Stomach (tissue), 8 donors: ENCODE measurements at regions not wholly inside any gene's neighbourhood (a gene's known extent, or its start where the extent isn't known, plus 50 kb on each side); places are given as distances from the start of the nearest gene placed in this dataset.

ENCODE experiments used
- DNase-seq, 2 donors: peaks; one replicate each; pipeline versions ENCODE4 v3.0.0 to v3.0.0-alpha.2; 2013 to 2019
- H3K27ac ChIP-seq, 5 donors: fragments of 200-600 bp in 4 of 5; sonication (generic) in 4 of 5; one replicate each; pipeline ENCODE4 v1.5.1; 2013 to 2019; ENCODE audit warnings: mild to moderate bottlenecking in 1 of 5, moderate library complexity in 1 of 5
- H3K27me3 ChIP-seq, 3 donors: fragments of 200-600 bp; sonication (generic); one replicate each; pipeline ENCODE4 v1.5.1; 2017 to 2019; ENCODE audit warnings: mixed run types in 1 of 3
- H3K36me3 ChIP-seq, 4 donors: fragments of 200-600 bp; sonication (generic); 1 replicate in 3 of 4; 2 replicates in 1 of 4; pipeline ENCODE4 v1.5.1; 2016 to 2019
- H3K4me1 ChIP-seq, 4 donors: fragments of 200-600 bp; sonication (generic); one replicate each; pipeline ENCODE4 v1.5.1; 2016 to 2019
- H3K4me3 ChIP-seq, 4 donors: fragments of 200-600 bp; sonication (generic) in 3 of 4; one replicate each; pipeline ENCODE4 v1.5.1; 2016 to 2019; ENCODE audit warnings: mild to moderate bottlenecking in 1 of 4
- H3K9me3 ChIP-seq, 4 donors: fragments of 200-600 bp; sonication (generic); one replicate each; pipeline ENCODE4 v1.5.1; 2016 to 2019
- CTCF ChIP-seq, 7 experiments: fragments of 450-650 bp in 4 of 7; fragments of 200-600 bp in 3 of 7; sonication (generic) in 3 of 7; IDR thresholded peaks; one replicate each; pipeline ENCODE4 v1.5.1; 2016 to 2019; ENCODE audit warnings: antibody characterized with exemption in 7 of 7, control low read depth in 2 of 7, mild to moderate bottlenecking in 1 of 7
- EP300 ChIP-seq: sonication (generic); formaldehyde crosslinking; IDR thresholded peaks from one replicate; pipeline ENCODE4 v1.6.1; 2017; ENCODE audit warnings: antibody characterized with exemption
- POLR2A ChIP-seq, 4 donors: fragments of 450-650 bp; IDR thresholded peaks; one replicate each; pipeline ENCODE4 v1.6.1; 2016; ENCODE audit warnings: antibody characterized with exemption in 4 of 4, control low read depth in 2 of 4, mild to moderate bottlenecking in 1 of 4, moderate library complexity in 1 of 4
- POLR2AphosphoS5 ChIP-seq, 3 donors: sonication (generic); formaldehyde crosslinking; IDR thresholded peaks; one replicate each; pipeline ENCODE4 v1.6.1; 2016; ENCODE audit warnings: antibody characterized with exemption in 3 of 3
- WGBS, 5 donors: extraction: QIAGEN DNeasy Blood & Tissue Kit in 3 of 5; methylation state at CpG; one replicate each; pipeline versions ENCODE4 v1.1.5 to v1.1.7; 2013 to 2018; 5-methylcytosine and 5-hydroxymethylcytosine counted together
- intact Hi-C: fragments of 100-400 bp; cut with DNase I; formaldehyde crosslinking; loops from one replicate; pipeline ENCODE4 v1.15.1; 2023; ENCODE audit warnings: low total_unique reads
- donor health status: healthy with polysubstance abuse.
- donor health status: Bipolar disorder and iron deficiency.
- donor health status: healthy.

GRCh38 chr15:66862940-66863335 is 160.9 kb downstream of the SMAD6 start:
- WGBS, 5 donors = 2 to 5% (median 3%) methylated on average over 9 of the region's 9 CpGs
- H3K27ac ChIP-seq = no peak overlapping the region
- peak in 6 of 7 experiments; percentile 31 to 94 (median 88) for TF ChIP-seq CTCF (IDR thresholded peaks at IDR 0.05)
- TF ChIP-seq POLR2A (IDR thresholded peaks at IDR 0.05) = no peak
- TF ChIP-seq EP300 = no peak
- peak in 1 of 3 donors; percentile 63 for TF ChIP-seq POLR2AphosphoS5 (IDR thresholded peaks at IDR 0.05)
- peaks cover 0 to 9% (median 4%) of the 10 kb centered on the region in 4 donors for H3K4me1 ChIP-seq
- H3K9me3 ChIP-seq = no peaks in the 10 kb centered on the region
- no peak overlapping the region for H3K4me3 ChIP-seq
- peak; percentile 88 to 94 for DNase-seq
- no peaks in the 10 kb centered on the region for H3K27me3 ChIP-seq
- peaks cover 0 to 4% (median 0%) of the 10 kb centered on the region in 4 donors for H3K36me3 ChIP-seq
- intact Hi-C loops = no loop called here

GRCh38 chr15:66863390-66864085 is 161.5 kb downstream of the SMAD6 start:
- no peak overlapping the region for H3K4me3 ChIP-seq
- WGBS, 5 donors = 77 to 92% (median 85%) methylated on average over 2 of the region's 2 CpGs
- intact Hi-C loops = no loop called here
- no peak overlapping the region for H3K27ac ChIP-seq
- TF ChIP-seq EP300 (no peak), POLR2A (IDR thresholded peaks at IDR 0.05) (no peak), POLR2AphosphoS5 (IDR thresholded peaks at IDR 0.05) (no peak), CTCF (IDR thresholded peaks at IDR 0.05) (no peak)
- H3K9me3 ChIP-seq = no peaks in the 10 kb centered on the region
- H3K36me3 ChIP-seq = peaks cover 0 to 4% (median 0%) of the 10 kb centered on the region in 4 donors
- peaks cover 0 to 9% (median 4%) of the 10 kb centered on the region in 4 donors for H3K4me1 ChIP-seq
- no peaks in the 10 kb centered on the region for H3K27me3 ChIP-seq
- DNase-seq = no peak

GRCh38 chr15:66864086-66864830 is 162.2 kb downstream of the SMAD6 start:
- WGBS, 5 donors = 95 to 99% (median 95%) methylated on average over 9 of the region's 9 CpGs
- Histone ChIP-seq H3K4me1 (peaks cover 0 to 9% (median 4%) of the 10 kb centered on the region in 4 donors), H3K27me3 (no peaks in the 10 kb centered on the region), H3K4me3 (no peak overlapping the region), H3K36me3 (peaks cover 0 to 4% (median 0%) of the 10 kb centered on the region in 4 donors), H3K9me3 (no peaks in the 10 kb centered on the region), H3K27ac (no peak overlapping the region)
- TF ChIP-seq EP300 = no peak
- no peak for TF ChIP-seq POLR2A (IDR thresholded peaks at IDR 0.05)
- no peak for TF ChIP-seq POLR2AphosphoS5 (IDR thresholded peaks at IDR 0.05)
- TF ChIP-seq CTCF (IDR thresholded peaks at IDR 0.05) = no peak
- intact Hi-C loops = no loop called here
- DNase-seq = peak in 1 of 2 donors; percentile 8

GRCh38 chr15:66864871-66865281 is 162.8 kb downstream of the SMAD6 start:
- Histone ChIP-seq H3K4me3 (no peak overlapping the region), H3K4me1 (peaks cover 0 to 9% (median 4%) of the 10 kb centered on the region in 4 donors), H3K27me3 (no peaks in the 10 kb centered on the region), H3K27ac (no peak overlapping the region), H3K36me3 (peaks cover 0 to 4% (median 0%) of the 10 kb centered on the region in 4 donors), H3K9me3 (no peaks in the 10 kb centered on the region)
- intact Hi-C loops = no loop called here
- WGBS, 5 donors = 82 to 92% (median 88%) methylated on average over 4 of the region's 4 CpGs
- TF ChIP-seq EP300 (no peak), CTCF (IDR thresholded peaks at IDR 0.05) (no peak), POLR2A (IDR thresholded peaks at IDR 0.05) (no peak), POLR2AphosphoS5 (IDR thresholded peaks at IDR 0.05) (no peak)
- DNase-seq = peak in 1 of 2 donors; percentile 19
